ENCODE measurements at regions not wholly inside any gene's neighbourhood (a gene's known extent, or its start where the extent isn't known, plus 50 kb on each side); places are given as distances from the start of the nearest gene placed in this dataset.

DNA sequence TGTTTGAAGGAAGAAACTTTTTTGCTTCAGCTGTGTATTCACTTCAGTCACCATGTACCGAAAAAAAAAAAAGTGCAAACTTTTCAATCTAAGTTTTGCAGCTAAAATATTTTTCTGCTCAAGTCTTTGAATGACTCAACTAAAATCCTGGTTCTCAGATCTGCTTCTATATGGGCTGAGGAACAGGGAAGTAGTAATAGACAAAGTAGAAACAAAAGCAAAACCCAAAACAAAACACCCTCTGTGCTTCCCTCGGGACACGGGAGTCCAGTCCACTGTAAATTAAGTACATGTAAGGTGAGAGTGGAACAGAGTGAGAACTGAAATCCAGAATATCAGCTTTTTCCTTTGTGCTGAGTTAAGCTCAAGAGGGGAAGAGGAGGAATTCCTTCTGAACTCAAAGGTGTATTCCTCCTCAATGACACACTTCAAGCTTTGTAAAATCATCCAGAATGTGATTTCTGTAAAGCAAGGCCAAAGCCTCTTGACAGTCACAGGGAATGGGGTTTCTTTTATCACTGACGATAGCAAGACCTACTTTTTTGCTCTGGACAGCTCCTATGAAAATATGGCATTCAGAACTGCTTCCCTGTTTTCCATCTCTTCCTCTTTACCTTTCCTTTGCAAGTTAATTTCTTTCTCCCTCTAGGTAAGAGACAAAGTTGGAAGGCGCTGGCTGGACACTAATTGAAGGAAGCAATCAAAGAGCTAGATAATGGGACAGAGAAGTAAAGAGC lies 433.5 kb upstream of the MMADHC start:
- WGBS = 73% methylated on average over 5 of the region's 5 CpGs
- Histone ChIP-seq H3K27me3 (no peaks in the 10 kb centered on the region), H3K27ac (no peak overlapping the region), H3K36me3 (no peaks in the 10 kb centered on the region), H3K4me3 (no peak overlapping the region), H3K4me1 (no peaks in the 10 kb centered on the region), H3K9me3 (no peaks in the 10 kb centered on the region)
- DNase-seq (ENCODE audit: low spot score in 2 of 2) = no peak
- TF ChIP-seq POLR2AphosphoS5 (IDR thresholded peaks at IDR 0.05) (no peak), EP300 (IDR thresholded peaks at IDR 0.05) (no peak), POLR2A (IDR thresholded peaks at IDR 0.05) (no peak)
- TF ChIP-seq, protein P1, sequence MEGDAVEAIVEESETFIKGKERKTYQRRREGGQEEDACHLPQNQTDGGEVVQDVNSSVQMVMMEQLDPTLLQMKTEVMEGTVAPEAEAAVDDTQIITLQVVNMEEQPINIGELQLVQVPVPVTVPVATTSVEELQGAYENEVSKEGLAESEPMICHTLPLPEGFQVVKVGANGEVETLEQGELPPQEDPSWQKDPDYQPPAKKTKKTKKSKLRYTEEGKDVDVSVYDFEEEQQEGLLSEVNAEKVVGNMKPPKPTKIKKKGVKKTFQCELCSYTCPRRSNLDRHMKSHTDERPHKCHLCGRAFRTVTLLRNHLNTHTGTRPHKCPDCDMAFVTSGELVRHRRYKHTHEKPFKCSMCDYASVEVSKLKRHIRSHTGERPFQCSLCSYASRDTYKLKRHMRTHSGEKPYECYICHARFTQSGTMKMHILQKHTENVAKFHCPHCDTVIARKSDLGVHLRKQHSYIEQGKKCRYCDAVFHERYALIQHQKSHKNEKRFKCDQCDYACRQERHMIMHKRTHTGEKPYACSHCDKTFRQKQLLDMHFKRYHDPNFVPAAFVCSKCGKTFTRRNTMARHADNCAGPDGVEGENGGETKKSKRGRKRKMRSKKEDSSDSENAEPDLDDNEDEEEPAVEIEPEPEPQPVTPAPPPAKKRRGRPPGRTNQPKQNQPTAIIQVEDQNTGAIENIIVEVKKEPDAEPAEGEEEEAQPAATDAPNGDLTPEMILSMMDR (IDR thresholded peaks at IDR 0.05) = no peak

- Histone ChIP-seq H3K27ac (no peak overlapping the region), H3K9me3 (no peaks in the 10 kb centered on the region), H3K27me3 (no peaks in the 10 kb centered on the region), H3K4me3 (no peak overlapping the region), H3K36me3 (no peaks in the 10 kb centered on the region), H3K4me1 (no peaks in the 10 kb centered on the region)
- no peak for TF ChIP-seq POLR2A (IDR thresholded peaks at IDR 0.05)
- no peak for TF ChIP-seq EP300 (IDR thresholded peaks at IDR 0.05)
- no peak for TF ChIP-seq POLR2AphosphoS5 (IDR thresholded peaks at IDR 0.05)
- TF ChIP-seq, protein P1 (IDR thresholded peaks at IDR 0.05) = no peak
- no peak for DNase-seq (ENCODE audit: low spot score in 2 of 2)
- 89% methylated on average over 1 of the region's 1 CpG for WGBS
Measured at GRCh38 chr2:150020221-150020620, 432.6 kb upstream of the MMADHC start.

GRCh38 chr2:150019063-150019462 lies 431.5 kb upstream of the MMADHC start:
- no peak for DNase-seq (ENCODE audit: low spot score in 2 of 2)
- H3K9me3 ChIP-seq = no peaks in the 10 kb centered on the region
- WGBS = 100% methylated on average over 3 of the region's 3 CpGs
- no peaks in the 10 kb centered on the region for H3K36me3 ChIP-seq
- TF ChIP-seq, protein P1 (IDR thresholded peaks at IDR 0.05) = no peak
- no peaks in the 10 kb centered on the region for H3K4me1 ChIP-seq
- no peaks in the 10 kb centered on the region for H3K27me3 ChIP-seq
- no peak overlapping the region for H3K4me3 ChIP-seq
- H3K27ac ChIP-seq = no peak overlapping the region

DNA sequence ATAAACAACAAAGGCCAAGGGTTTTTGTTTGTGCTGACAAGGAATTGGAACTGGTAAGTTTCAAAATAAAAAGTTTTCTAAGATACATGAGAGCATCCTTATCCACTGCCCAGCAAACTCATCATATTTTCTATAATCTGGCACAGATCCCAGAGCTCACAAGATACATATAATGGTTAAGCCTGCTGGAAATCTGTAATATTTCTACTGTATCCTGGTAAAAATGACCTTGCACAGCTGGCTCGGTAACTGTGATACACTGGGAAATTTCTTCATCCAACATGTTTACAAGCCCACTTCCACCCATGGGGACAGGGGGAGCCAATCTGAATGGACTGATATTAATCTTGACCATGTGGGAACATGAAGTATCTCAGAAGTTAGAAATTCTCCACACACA lies 425.4 kb upstream of the MMADHC start:
- Histone ChIP-seq H3K36me3 (no peaks in the 10 kb centered on the region), H3K9me3 (no peaks in the 10 kb centered on the region), H3K4me1 (no peaks in the 10 kb centered on the region), H3K4me3 (no peak overlapping the region), H3K27me3 (no peaks in the 10 kb centered on the region), H3K27ac (no peak overlapping the region)
- DNase-seq (ENCODE audit: low spot score in 2 of 2) = no peak
- TF ChIP-seq, protein P1 (IDR thresholded peaks at IDR 0.05) = no peak
- TF ChIP-seq POLR2A (IDR thresholded peaks at IDR 0.05) (no peak), EP300 (IDR thresholded peaks at IDR 0.05) (no peak), POLR2AphosphoS5 (IDR thresholded peaks at IDR 0.05) (no peak)
- 54% methylated on average over 1 of the region's 1 CpG for WGBS

GRCh38 chr2:150011161-150011730 lies 423.7 kb upstream of the MMADHC start:
- Histone ChIP-seq H3K27me3 (no peaks in the 10 kb centered on the region), H3K4me3 (no peak overlapping the region), H3K4me1 (no peaks in the 10 kb centered on the region), H3K27ac (no peak overlapping the region), H3K9me3 (no peaks in the 10 kb centered on the region), H3K36me3 (no peaks in the 10 kb centered on the region)
- DNase-seq (ENCODE audit: low spot score in 2 of 2) = no peak
- TF ChIP-seq, protein P1 (IDR thresholded peaks at IDR 0.05) = no peak
- TF ChIP-seq POLR2AphosphoS5 (IDR thresholded peaks at IDR 0.05) (no peak), EP300 (IDR thresholded peaks at IDR 0.05) (no peak), POLR2A (IDR thresholded peaks at IDR 0.05) (no peak)
- WGBS = 73% methylated on average over 3 of the region's 3 CpGs

Measured in suprapubic skin (tissue), 4 donors.